Endodermal cell (in vitro differentiated cells): ENCODE measurements at regions not wholly inside any gene's neighbourhood (a gene's known extent, or its start where the extent isn't known, plus 50 kb on each side); places are given as distances from the start of the nearest gene placed in this dataset.

Experiments used
- DNase-seq: peaks from one replicate; pipeline ENCODE4 v3.0.0-alpha.2; 2017
- H3K27ac ChIP-seq: 2 replicates; pipeline ENCODE4 v1.5.1; 2013; ENCODE audit warnings: mild to moderate bottlenecking, low read depth, low read length, moderate library complexity
- H3K27me3 ChIP-seq: 2 replicates; pipeline ENCODE4 v1.6.1; 2013; ENCODE audit warnings: mild to moderate bottlenecking, low read length, moderate library complexity; ENCODE audit not compliant: insufficient read depth, control insufficient read depth, poor library complexity, severe bottlenecking
- H3K36me3 ChIP-seq: 2 replicates; pipeline ENCODE4 v1.7.0; 2013; ENCODE audit warnings: mild to moderate bottlenecking, low read length, moderate library complexity; ENCODE audit not compliant: control insufficient read depth, insufficient read depth
- H3K4me1 ChIP-seq: one replicate; pipeline ENCODE4 v1.7.0; 2013; ENCODE audit warnings: low read length; ENCODE audit not compliant: control insufficient read depth, insufficient read depth
- H3K4me3 ChIP-seq: 2 replicates; pipeline ENCODE4 v1.5.1; 2013; ENCODE audit warnings: mild to moderate bottlenecking, low read length, moderate library complexity
- H3K9ac ChIP-seq: 2 replicates; pipeline ENCODE4 v1.6.1; 2013; ENCODE audit warnings: mild to moderate bottlenecking, low read length, moderate library complexity; ENCODE audit not compliant: poor library complexity, severe bottlenecking; ENCODE audit errors: extremely low read depth
- H3K9me3 ChIP-seq: 2 replicates; pipeline ENCODE4 v1.6.1; 2013; ENCODE audit warnings: mild to moderate bottlenecking, low read length, moderate library complexity; ENCODE audit not compliant: control insufficient read depth
- H3K27ac Mint-ChIP-seq: 2 replicates; pipeline ENCODE4 v1.8.0; 2020; ENCODE audit warnings: mixed read lengths
- H3K27me3 Mint-ChIP-seq: 2 replicates; pipeline ENCODE4 v1.8.0; 2021; ENCODE audit warnings: mild to moderate bottlenecking, mixed read lengths; ENCODE audit not compliant: insufficient read depth
- H3K36me3 Mint-ChIP-seq: 2 replicates; pipeline ENCODE4 v1.8.0; 2020; ENCODE audit warnings: low read depth, mixed read lengths
- H3K4me1 Mint-ChIP-seq: 2 replicates; pipeline ENCODE4 v1.8.0; 2020; ENCODE audit warnings: mixed read lengths
- H3K4me3 Mint-ChIP-seq: 2 replicates; pipeline ENCODE4 v1.8.0; 2020; ENCODE audit warnings: mild to moderate bottlenecking, moderate library complexity, mixed read lengths
- H3K9me3 Mint-ChIP-seq: 2 replicates; pipeline ENCODE4 v1.8.0; 2020; ENCODE audit warnings: mild to moderate bottlenecking, mixed read lengths
- CTCF ChIP-seq: fragments of 200-600 bp; sonication (generic); conservative IDR thresholded peaks from 2 replicates; pipeline ENCODE4 v1.5.0; 2021; ENCODE audit warnings: antibody characterized with exemption, mild to moderate bottlenecking
- WGBS, 2 experiments: methylation state at CpG; one replicate each; pipeline versions ENCODE4 v1.1.5 to v1.1.7; 2013; ENCODE audit warnings: missing lambda C conversion rate in 2 of 2, mixed read lengths in 1 of 2; ENCODE audit not compliant: insufficient coverage in 1 of 2, insufficient read length in 1 of 2; 5-methylcytosine and 5-hydroxymethylcytosine counted together

- no peak for TF ChIP-seq CTCF
- no peak overlapping the region for H3K4me3 ChIP-seq
- H3K27ac Mint-ChIP-seq = no peak overlapping the region
Observed at GRCh38 chr12:107454109-107454830, 231.3 kb upstream of the PWP1 start.

GRCh38 chr12:107457362-107457935, 228.2 kb upstream of the PWP1 start:
- DNase-seq = no peak
- H3K27me3 Mint-ChIP-seq = peaks cover 2% of the 10 kb centered on the region
- H3K9me3 ChIP-seq = no peaks in the 10 kb centered on the region
- no peak for TF ChIP-seq CTCF
- H3K36me3 ChIP-seq = no peaks in the 10 kb centered on the region
- WGBS, 2 experiments = 94 to 95% methylated on average over 9 to 11 of the region's 11 CpGs
- no peak overlapping the region for H3K4me3 Mint-ChIP-seq
- H3K4me3 ChIP-seq = no peak overlapping the region
- no peaks in the 10 kb centered on the region for H3K4me1 ChIP-seq
- H3K9me3 Mint-ChIP-seq = peaks cover 4% of the 10 kb centered on the region
- H3K4me1 Mint-ChIP-seq = peaks cover 2% of the 10 kb centered on the region
- H3K27me3 ChIP-seq = no peaks in the 10 kb centered on the region
- no peaks in the 10 kb centered on the region for H3K36me3 Mint-ChIP-seq
- H3K27ac ChIP-seq = no peak overlapping the region
- no peak overlapping the region for H3K27ac Mint-ChIP-seq
- no peak overlapping the region for H3K9ac ChIP-seq

More at GRCh38 chr12:107454109-107454830, 231.3 kb upstream of the PWP1 start:
- Histone ChIP-seq H3K27me3 (no peaks in the 10 kb centered on the region), H3K9ac (no peak overlapping the region), H3K27ac (no peak overlapping the region), H3K4me1 (no peaks in the 10 kb centered on the region), H3K9me3 (no peaks in the 10 kb centered on the region), H3K36me3 (no peaks in the 10 kb centered on the region)
- Mint-ChIP-seq H3K4me1 (peaks cover 14% of the 10 kb centered on the region), H3K36me3 (no peaks in the 10 kb centered on the region), H3K4me3 (no peak overlapping the region), H3K9me3 (peaks cover 4% of the 10 kb centered on the region), H3K27me3 (peaks cover 3% of the 10 kb centered on the region)
- DNase-seq = no peak
- WGBS, 2 experiments = 84 to 91% methylated on average over 3 to 4 of the region's 4 CpGs

GRCh38 chr12:107458163-107458562, 227.4 kb upstream of the PWP1 start:
- Histone ChIP-seq H3K4me3 (no peak overlapping the region), H3K36me3 (no peaks in the 10 kb centered on the region), H3K9ac (no peak overlapping the region), H3K27ac (no peak overlapping the region), H3K9me3 (no peaks in the 10 kb centered on the region), H3K27me3 (no peaks in the 10 kb centered on the region), H3K4me1 (no peaks in the 10 kb centered on the region)
- Mint-ChIP-seq H3K36me3 (no peaks in the 10 kb centered on the region), H3K4me3 (no peak overlapping the region), H3K4me1 (peaks cover 2% of the 10 kb centered on the region), H3K27ac (no peak overlapping the region), H3K9me3 (peaks cover 4% of the 10 kb centered on the region), H3K27me3 (peaks cover 2% of the 10 kb centered on the region)
- WGBS, 2 experiments = 93% methylated on average over 2 of the region's 2 CpGs
- TF ChIP-seq CTCF = no peak
- no peak for DNase-seq
